ENCODE measurements at regions not wholly inside any gene's neighbourhood (a gene's known extent, or its start where the extent isn't known, plus 50 kb on each side); places are given as distances from the start of the nearest gene placed in this dataset.
"Not testable (repeated sequence)": the region's sequence is repeated elsewhere in the genome, so short reads cannot be mapped to it uniquely, and the experiment has no call there.

- DNase-seq (ENCODE audit: low spot score) = no peak
Observed at GRCh38 chr4:53865054-53865453, 199.4 kb downstream of the CHIC2 start.

GRCh38 chr4:53863736-53864365 is 200.6 kb downstream of the CHIC2 start:
- no peak for DNase-seq (ENCODE audit: low spot score)

- DNase-seq (ENCODE audit: low spot score) = no peak
Observed at GRCh38 chr4:53863158-53863557, 201.2 kb downstream of the CHIC2 start.

GRCh38 chr4:53861856-53862610 is 202.4 kb downstream of the CHIC2 start:
- no peak for DNase-seq (ENCODE audit: low spot score)

DNA sequence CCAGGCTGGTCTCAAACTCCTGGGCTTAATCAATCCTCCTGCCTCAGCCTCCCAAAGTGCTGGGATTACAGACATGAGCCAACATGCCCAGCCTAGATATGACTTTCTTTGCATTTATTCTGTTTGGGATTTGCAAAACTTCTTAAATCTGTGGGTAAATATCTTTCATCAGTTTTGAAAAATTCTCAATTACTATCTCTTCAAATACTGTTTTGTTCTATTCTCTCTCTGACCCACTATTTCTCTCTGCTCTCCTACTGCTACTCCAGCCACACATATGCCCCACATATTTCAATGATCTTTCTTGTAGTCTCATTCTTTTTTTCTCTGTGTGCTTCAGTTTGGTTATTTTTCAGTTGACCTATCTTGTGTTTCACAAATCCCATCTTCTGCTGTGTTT is 205.1 kb downstream of the CHIC2 start:
- no peak for DNase-seq (ENCODE audit: low spot score)

GRCh38 chr4:53858744-53859143 is 205.7 kb downstream of the CHIC2 start:
- no peak for DNase-seq (ENCODE audit: low spot score)

DNA sequence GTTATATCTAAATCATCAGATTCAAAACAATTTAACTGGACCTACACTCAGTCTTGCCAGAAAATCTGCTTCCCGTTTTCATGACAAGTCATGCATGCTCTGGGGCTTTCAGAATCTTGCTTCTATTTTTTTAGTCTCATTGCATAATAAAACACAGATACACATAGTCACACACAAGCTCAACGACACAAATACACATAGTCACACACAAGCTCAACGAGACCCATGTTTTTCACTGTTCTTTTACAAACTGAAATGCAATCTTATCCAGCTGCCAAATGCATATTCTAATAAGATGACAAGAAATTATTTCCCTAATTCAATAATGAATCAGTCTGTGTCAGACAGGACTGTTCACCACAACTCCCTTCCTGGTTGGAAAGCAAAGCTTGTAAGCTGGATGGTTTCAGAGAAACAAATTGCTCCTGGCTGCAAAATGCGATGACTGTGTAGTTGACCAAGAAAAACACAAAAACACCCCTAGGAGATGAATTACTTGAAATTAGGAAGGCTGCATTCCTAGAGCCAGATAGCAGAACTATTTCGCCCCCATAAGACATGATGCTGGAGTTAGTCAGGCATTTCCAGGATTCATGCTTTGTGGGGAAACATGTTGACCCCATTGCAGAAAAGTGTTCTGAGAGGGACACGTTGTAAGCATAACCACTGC is 208.7 kb downstream of the CHIC2 start:
- DNase-seq (ENCODE audit: low spot score) = no peak

DNA sequence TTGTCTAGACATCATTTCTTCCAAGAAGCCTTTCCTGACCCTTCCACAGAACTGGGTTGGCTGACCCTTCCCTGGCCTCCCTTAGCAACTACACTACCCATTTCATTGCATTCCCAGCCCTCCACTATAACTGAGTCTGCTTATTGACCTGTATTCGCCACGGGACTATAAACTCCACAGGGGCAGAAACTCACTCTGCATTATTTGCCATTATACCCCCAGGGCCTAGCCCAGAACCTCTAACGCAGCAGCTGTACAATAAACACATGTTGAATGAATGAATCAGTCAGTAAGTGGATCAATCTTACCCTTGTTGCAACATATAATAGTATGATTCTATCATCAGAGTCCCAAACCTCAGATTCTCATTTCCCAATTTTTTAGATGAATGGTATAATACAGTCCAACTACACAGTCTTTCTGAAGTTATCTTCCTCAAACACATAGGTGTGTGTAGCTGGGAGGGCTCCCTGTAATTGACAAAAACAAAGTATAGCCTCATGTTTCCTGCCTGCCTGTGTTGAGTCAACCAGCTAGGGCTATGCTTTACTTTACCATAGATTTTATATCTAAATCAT is 209.3 kb downstream of the CHIC2 start:
- no peak for DNase-seq (ENCODE audit: low spot score)

DNA sequence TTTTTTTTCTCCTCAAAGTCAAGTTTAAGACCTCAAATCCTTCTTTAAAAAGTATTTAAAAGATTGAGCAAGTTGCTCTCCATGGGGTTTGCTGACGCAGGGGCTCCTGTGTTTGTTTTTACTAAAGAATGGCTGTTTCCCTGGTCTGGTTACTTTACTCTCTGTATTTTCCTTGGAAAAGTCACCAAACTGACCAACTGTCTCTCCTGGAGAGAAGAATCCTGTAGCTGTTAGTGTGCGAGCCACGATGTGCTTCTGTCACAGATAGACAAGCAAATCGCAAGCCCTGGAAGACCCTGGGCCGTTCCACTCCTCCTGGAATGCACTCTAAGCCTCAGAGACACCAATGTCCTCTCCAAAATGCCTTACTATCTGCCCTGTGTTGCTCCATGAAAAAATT is 212.1 kb downstream of the CHIC2 start:
- no peak for DNase-seq (ENCODE audit: low spot score)

DNA sequence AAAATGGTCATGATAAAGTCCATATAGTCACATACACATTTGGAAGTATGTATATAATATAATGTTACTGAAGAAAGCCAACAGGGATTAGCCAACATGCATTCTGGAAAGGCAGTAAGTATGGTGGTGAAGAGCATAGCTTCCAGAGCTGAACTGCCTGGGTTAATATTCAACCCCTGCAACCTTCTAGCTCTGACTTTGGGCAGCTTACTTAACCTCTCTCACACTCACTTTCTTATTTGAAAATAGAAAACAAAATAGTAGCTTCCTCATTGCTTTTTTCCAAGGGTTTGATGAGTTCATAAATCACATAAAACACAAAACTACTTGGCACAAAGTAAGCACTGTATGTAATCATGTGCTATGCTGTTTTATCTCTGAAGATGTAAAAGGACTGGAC is 216.4 kb downstream of the CHIC2 start:
- no peak for DNase-seq (ENCODE audit: low spot score)

- no peak for DNase-seq (ENCODE audit: low spot score)
Observed at GRCh38 chr4:53844551-53844950, 219.9 kb downstream of the CHIC2 start.

DNA sequence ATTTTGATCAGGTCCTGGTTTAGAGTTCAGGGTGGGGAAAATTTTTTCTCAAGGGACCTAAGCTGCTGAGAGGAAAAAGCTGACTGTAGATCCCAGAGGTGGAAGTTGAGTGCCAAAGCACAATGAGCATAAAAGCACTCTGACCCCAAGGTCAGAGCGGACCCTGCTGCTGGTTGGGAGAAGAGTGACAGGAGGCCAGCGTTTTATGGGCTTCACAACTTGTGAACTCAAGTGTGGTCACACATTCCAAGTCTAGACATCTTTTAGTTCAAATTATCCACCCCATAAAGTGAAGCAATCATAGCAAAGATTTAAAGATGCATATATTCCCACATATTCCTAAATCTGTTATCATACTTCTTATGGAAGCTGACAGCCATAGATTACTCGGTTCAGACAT is 220.3 kb downstream of the CHIC2 start:
- no peak for DNase-seq (ENCODE audit: low spot score)

DNA sequence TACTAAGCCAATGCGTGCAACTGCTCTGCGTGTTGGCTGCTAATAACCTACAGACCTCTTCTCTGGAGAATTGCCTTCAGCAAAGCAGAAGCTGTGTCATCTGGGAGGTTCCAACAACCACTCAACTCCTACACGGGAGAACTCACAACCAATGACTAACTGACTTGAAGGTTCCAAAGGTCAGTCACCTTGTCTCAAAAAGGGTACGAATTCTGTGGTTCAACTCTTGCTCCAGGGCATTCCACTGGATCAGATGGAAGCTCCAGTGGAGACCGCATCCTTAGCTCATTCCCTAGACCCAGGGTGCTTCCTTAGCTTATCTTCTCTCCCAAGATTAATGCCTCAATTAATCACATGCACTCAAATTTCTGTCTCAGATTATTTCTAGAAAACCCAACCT is 222.7 kb downstream of the CHIC2 start:
- no peak for DNase-seq (ENCODE audit: low spot score)

DNA sequence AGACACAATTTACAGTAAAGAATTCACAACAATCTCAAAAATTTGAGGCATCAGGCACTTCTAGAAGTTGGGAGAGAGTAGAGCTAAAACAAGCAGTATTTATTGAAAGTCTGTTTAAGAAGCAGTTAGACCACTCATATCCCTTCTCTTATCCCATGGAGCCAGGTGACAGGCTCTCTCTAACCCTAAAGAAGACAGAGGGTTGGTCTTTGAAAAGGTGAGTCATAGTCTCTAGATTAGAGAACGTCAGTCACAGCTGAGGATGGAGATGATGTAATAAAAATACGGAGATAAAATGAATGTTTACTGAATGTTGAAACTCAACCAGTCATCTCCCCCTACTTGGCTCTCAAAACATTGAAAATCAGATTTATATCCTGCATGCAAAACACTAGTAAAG is 223.8 kb downstream of the CHIC2 start:
- no peak for DNase-seq (ENCODE audit: low spot score)

GRCh38 chr4:53833302-53834003 is 231.0 kb downstream of the CHIC2 start:
- DNase-seq (ENCODE audit: low spot score) = not testable (repeated sequence)

GRCh38 chr4:53832549-53832948 is 231.9 kb downstream of the CHIC2 start:
- DNase-seq (ENCODE audit: low spot score) = no peak

DNA sequence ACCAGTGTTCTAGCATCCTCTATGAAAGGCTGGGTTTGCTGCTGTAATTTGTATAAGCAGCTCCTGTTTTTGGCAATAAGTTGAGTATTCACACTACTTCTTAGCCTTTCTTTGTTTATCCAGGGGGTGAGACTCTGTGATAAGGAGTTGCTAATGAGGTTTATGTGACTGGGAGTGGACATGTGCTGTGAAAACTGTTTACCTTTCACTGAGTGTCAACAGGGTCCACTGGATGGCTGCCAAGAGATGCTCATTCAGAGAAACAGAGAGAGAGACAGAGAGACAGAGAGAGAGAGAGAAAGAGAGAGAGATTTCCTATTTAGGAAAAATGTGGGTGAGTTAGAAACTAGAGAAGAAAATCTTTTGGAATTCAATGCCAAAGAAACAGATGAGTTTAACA is 233.9 kb downstream of the CHIC2 start:
- DNase-seq (ENCODE audit: low spot score) = no peak

DNA sequence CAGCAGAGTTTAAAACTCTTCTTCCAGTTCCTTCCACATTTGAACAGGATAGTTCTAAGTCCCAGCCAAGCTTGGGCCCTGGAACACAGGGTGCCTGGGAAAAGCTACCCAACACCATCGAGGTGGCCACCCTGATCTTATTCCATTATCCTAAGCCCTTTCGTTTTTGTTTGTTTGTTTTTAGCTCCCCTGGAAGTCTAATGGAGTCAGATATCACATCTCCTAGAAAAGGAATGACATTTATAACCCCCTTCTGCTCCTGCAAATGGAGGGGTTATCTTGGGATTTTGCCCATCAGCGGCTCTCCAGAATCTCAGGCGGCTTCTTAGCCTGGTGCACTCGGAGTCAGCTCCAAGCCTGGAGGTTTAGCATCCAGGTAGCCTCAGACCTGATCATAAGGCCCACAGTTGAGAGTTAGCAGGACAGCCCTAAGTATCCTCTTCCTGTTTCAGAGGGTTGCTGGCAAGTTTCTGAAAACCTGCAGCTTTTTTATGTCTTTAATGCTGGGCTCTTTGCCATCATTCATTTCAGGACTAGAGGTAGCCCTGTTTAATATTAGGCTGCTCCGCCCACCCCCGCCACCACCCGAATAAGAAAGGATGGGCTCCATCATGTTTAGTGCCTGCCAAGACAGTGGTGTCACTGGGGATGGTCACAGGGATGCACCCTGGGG is 230.0 kb upstream of the LNX1 start:
- DNase-seq (ENCODE audit: low spot score) = no peak

DNA sequence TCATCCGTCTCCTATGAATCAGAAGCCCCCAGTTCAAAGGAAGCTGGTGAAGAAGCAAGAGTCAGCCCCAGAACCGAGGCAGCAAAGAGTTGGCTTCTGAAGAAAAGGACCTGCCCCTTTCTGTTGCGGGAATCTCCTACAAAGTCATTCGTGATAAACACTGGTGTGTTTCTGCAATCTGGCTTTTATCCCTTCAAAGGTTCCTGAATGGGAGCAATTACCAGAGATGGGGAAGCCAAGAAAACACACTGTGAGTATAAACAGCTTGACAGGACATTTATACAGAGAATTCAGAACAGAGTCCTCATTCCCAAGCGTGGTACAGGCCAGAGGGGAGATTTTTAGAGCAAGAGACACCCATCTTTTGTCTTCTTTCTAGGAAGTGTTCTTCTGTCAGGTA is 226.8 kb upstream of the LNX1 start:
- no peak for DNase-seq (ENCODE audit: low spot score)

DNA sequence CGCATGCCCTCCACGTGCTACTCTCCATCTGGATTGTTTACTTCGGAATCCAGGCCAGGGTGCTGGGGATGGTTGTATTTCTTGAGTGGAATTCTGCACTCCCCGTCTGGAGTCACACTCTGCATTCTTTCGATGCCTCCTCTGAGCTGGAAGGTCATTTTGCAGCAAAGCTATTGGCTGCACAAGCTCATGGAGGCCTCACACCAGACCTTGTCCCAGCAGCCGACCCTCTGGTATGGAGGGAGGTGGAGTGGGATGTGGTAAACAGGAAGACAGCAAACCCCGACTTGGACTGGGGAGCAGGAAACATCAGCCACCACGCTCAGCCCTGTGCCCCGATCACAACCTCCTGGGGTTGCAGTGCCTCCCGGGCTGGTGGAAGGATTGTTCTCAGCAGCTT is 225.3 kb upstream of the LNX1 start:
- DNase-seq (ENCODE audit: low spot score) = no peak

GRCh38 chr4:53815281-53815680 is 224.0 kb upstream of the LNX1 start:
- no peak for DNase-seq (ENCODE audit: low spot score)

DNA sequence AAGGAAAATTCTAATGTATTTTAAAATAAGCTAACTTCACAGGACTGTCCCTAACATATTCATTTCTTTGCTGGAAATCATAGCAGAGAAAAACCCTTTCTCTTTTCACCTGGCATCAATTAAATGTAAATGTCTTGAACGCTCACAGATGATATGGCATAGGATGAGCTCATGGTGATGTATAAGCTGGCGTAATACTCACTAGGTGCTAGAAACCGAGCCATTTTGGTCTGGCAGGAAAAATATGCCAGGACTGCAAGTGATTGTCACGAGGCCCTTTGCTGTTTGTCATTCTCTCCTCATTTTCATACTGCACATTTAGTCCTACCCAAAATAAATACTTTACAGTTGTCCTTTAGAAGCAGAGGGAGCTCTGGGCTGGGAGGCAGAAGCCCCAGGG is 222.7 kb upstream of the LNX1 start:
- no peak for DNase-seq (ENCODE audit: low spot score)

Data from putamen (tissue), 1 donor.